ENCODE measurements at regions not wholly inside any gene's neighbourhood (a gene's known extent, or its start where the extent isn't known, plus 50 kb on each side); places are given as distances from the start of the nearest gene placed in this dataset.

DNA sequence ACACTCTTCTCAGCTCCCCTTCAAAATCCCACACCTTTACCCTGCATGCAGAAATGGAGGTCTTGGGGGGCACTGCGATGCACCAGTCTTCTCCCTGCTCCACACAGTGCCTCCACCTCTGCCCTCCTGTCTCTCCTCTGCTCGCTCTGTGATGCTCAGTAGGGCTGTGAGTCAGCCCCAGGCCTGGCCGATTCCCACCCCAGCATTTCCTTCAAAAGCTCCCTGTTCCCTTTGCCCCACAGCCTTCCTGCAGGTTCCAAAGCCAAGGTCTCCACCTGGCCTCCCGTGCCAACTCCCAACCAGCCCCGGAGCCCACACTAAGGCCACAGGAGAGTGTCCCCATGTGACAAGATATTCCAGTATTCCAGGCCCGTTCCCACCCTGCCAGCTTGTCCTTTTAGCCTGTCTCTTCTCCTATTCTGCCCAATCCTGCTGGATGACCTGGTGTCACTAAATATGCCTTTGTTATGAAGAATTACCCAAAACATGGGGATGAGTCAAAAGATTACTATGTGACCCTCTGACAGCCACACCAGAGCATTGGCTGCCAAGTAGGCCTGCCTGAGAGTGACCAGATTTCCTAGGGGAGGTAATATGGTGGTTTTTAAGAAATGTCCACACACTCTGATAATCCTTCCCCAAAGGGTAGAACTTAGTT is 118.9 kb upstream of the NXT1 start:
- DNase-seq (ENCODE audit: low spot score) = peak; percentile 52

GRCh38 chr20:23230766-23231385 is 119.7 kb upstream of the NXT1 start:
- no peak for DNase-seq (ENCODE audit: low spot score)

- no peak for DNase-seq (ENCODE audit: low spot score)
These were observed 120.6 kb upstream of the NXT1 start for GRCh38 chr20:23229989-23230388.

GRCh38 chr20:23228912-23229311 is 121.7 kb upstream of the NXT1 start:
- peak; percentile 8 for DNase-seq (ENCODE audit: low spot score)

- DNase-seq (ENCODE audit: low spot score) = no peak
These were observed 122.6 kb upstream of the NXT1 start for GRCh38 chr20:23227976-23228375.

GRCh38 chr20:23227274-23227673 is 123.3 kb upstream of the NXT1 start:
- no peak for DNase-seq (ENCODE audit: low spot score)

GRCh38 chr20:23226612-23227265 is 123.9 kb upstream of the NXT1 start:
- no peak for DNase-seq (ENCODE audit: low spot score)

DNA sequence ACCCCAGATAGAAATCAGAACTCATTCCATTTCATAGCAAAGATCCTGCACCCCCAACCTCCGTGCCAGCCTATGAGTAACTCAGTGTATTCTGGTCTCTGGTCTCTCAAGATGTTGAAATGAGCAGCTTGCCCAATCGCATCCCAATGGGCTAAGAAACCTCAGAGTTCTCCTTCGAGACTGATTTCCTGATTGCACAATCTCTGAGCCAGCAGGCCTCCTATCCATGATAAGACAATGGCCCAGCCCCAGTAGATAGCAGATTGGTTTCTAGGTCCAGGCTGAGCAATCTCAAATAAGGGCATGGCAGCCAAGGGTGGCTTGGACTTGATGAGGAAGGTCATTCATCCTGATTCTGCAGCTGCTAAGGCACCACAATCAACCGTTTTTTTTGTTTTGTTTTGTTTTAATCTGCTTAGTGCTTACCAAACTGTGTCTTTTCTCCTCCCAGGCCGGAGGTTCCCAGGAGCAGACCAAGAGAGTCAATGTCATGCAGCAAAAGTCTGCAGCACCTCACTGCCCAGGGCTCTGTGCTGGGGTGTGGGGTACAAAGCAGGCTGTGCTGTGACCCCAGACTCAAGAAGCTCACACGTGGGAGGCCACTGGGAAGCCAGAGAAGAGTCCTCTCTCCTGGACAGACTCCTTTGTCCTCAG is 125.1 kb upstream of the NXT1 start:
- DNase-seq (ENCODE audit: low spot score) = peak; percentile 4

GRCh38 chr20:23224806-23225205 is 125.8 kb upstream of the NXT1 start:
- no peak for DNase-seq (ENCODE audit: low spot score)

GRCh38 chr20:23223908-23224580 is 126.5 kb upstream of the NXT1 start:
- DNase-seq (ENCODE audit: low spot score) = no peak

DNA sequence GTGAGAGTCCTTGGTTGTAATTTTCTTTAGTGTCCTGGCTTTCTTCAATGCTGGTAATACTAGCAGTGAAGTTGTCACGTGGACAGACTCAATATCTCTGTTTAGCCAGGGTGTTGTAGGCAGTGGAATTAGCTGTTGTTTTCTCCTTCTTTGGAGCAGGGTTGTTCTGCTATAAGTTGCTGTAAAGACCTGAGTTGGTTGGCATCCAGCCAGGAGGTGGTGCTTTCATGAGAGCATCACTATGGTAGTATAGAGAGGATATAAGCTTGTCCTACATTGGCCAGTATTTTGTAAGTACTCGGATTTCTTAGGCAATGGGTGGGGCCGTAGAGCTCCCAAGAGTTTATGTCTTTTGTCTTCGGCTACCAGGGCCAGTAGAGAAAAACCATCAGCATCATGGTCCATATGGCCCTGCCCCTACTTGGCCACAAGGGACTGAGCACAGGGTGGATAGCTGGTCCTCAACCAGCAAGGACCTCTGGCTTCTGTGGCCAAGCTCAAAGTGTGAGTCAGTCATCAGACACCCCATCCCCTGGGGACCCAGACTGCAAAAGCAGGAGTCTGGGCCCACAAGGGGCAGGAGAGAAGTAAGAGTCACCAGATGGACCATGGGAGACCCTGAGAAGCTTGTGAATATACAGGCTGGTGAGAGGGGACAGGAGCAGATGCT is 127.9 kb upstream of the NXT1 start:
- no peak for DNase-seq (ENCODE audit: low spot score)

- no peak for DNase-seq (ENCODE audit: low spot score)
These were observed 130.9 kb upstream of the CD93 start for GRCh38 chr20:23217023-23217422.

DNA sequence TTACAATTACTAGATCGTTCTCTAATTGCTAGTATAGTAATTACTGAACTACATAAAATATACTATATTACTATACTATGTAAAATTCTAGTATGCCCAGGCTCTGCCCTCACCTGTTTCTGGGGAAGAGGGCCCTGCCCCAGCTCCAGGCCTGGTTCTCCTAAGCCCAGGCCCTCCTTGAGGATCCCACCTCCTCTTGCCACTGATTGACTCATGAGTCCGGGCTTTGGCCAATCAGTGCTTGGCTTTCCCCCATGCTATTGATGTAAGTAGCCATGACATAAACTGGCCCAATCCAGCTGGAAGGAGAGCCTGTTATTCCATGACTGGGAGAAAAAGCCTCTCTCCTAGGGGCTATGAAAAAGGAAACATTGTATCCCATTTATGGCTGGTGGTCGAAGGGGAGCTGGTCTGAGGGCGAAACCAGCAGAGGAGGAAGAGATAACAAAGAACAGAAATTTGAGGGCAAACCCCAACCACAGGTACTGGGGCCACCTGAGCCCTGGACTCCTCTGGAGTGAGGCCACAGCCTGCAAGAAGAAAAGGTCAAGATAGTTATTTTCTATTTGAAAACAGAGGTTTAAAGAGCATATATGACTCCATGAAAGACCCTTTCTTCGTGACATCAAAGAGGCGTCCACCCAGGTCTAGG is 129.3 kb upstream of the CD93 start:
- no peak for DNase-seq (ENCODE audit: low spot score)

- no peak for DNase-seq (ENCODE audit: low spot score)
These were observed 128.8 kb upstream of the CD93 start for GRCh38 chr20:23214903-23215302.

DNA sequence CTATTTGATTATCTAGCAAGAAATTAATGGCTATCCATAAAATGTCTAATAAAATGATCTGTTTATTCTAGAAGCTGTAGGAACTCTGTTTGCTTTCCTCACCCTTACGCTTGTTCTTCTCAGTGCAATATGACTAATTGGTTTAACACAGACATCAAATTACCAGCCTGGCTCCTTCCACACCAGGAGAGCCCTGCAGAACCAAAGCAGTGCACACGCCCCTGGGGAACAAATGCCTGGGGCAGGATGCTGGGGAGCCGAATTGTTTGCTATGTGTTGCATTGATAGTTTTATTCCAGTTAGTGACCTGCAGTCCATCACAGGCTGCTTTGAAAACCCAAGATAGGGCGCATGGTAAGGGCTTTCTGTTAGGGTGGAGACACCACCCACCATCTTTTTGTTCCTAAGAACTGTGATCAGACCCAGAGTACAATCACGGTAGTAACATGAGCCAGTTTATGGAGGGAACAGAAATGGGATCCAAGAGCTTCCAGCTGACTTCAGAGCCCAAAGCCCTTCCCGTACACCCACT is 126.4 kb upstream of the CD93 start:
- DNase-seq (ENCODE audit: low spot score) = no peak

GRCh38 chr20:23212011-23212410 is 125.9 kb upstream of the CD93 start:
- DNase-seq (ENCODE audit: low spot score) = no peak

DNA sequence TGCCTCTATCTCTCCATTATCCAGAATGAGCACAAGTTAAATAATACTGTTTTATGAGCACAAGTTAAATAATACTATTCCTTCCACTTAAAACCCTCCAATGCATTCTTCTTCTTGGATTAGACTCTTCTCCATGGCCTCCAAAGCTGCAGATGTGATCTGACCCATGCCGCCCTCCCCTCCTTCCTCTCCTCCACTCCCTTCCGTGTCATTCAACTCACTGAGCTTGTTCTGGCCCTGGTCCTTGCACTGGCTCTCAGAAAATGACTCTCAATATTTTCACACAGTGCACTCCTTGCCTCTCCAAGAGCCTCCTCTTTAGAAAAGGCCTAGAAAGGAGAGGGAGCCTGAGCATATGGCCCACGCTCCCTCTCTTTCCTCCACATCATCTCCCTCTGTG is 125.0 kb upstream of the CD93 start:
- no peak for DNase-seq (ENCODE audit: low spot score)

DNA sequence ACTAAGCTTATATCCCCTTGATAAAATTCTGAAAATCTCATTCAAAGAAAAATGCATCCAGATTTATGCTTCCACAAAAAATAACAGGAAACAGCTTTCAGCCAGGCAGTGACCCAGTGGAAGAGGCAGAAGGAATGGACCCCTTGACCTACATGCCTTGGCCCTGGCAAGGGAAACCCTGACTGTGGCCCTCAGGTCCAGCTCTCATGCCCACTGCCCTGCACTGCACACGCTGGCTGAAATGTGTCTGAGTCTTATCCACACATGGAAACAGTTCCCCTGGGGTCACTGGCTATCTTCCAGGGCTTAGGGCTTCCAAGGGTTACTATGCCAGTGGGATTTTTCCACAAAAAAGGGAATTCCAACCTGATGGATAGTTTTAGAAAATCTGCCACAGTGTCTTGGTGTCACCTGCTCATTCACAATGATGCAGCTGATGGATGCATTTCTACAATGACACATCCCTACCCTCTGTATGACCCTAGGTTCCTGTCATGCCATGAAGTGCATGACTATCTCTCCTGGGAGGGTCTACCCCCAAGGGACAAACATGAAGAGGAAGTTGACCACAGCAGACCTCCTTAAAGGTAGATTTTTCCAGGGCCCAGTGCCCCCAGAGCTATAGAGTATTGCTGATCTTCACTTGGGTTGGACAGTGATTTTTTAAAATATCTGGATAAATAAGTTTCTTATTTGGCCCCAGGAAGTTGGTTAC is 121.9 kb upstream of the CD93 start:
- peak; percentile 17 for DNase-seq (ENCODE audit: low spot score)

GRCh38 chr20:23206995-23207394 is 120.9 kb upstream of the CD93 start:
- DNase-seq (ENCODE audit: low spot score) = no peak

- DNase-seq (ENCODE audit: low spot score) = no peak
These were observed 119.9 kb upstream of the CD93 start for GRCh38 chr20:23206061-23206460.

All from kidney tubule cell (primary cell).